T1000 (cell line): ENCODE measurements at regions not wholly inside any gene's neighbourhood (a gene's known extent, or its start where the extent isn't known, plus 50 kb on each side); places are given as distances from the start of the nearest gene placed in this dataset.
"Not testable (repeated sequence)": the region's sequence is repeated elsewhere in the genome, so short reads cannot be mapped to it uniquely, and the experiment has no call there.

Experiments used
- DNase-seq: peaks from one replicate; lab custom pipeline; 2025; ENCODE audit warnings: mixed read lengths; lab: John Stamatoyannopoulos, UW

DNA sequence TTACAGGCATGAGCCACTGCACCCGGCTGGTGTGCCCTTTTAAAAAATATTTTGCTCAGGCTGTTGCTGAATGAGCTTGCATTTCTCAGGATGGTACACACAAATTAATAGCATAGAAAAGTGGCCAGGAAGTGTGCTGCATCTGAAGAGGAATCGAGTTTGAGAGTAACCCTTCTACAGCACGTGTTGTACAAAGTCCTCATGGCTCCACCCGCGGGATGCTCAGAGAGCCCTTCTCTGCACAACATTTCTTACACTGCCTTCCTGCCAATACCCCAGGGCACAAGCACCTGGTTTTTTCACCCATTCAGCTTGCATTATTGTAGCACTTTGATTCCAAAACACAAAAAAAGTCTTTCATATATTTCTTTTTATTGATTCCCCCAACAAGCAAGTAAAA, 90.1 kb upstream of the NEDD4L start:
- no peak for DNase-seq

DNA sequence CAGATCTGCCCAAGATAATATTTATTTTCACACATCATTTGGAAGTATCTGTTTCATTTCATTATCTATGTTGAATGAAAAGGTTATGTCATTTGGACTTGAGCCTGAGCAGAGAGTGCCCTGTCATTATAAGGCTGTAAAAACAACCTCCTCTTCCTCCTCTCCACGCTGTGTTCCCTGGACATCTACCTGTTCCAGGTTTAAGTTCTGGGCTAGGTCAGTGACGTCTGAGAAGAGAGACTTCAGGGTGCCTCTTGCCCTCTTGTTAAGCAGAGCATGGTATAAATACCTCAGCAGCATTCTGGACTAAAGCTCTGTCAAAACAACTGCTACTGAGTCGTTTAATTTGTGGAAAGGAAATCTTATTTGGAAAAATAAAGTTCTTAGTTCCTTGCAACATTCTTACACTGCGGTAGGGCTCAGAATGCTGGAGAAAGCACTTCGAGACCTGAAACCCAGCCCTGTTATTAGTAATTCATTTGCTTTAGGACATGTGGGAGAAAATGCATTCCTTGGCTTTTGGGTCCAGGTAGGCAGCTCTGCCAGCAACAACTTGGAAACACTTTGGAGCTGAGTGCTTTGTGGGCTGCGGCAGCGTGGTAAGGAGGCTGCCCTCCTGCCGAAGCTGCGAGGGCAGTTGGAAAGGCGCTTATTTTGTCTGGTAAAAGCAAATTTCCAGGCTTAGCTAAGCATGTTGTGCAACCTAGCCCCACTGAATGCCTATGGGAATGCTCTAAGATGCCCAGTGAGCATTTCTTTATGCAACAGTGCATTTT, 91.8 kb upstream of the NEDD4L start:
- no peak for DNase-seq

DNA sequence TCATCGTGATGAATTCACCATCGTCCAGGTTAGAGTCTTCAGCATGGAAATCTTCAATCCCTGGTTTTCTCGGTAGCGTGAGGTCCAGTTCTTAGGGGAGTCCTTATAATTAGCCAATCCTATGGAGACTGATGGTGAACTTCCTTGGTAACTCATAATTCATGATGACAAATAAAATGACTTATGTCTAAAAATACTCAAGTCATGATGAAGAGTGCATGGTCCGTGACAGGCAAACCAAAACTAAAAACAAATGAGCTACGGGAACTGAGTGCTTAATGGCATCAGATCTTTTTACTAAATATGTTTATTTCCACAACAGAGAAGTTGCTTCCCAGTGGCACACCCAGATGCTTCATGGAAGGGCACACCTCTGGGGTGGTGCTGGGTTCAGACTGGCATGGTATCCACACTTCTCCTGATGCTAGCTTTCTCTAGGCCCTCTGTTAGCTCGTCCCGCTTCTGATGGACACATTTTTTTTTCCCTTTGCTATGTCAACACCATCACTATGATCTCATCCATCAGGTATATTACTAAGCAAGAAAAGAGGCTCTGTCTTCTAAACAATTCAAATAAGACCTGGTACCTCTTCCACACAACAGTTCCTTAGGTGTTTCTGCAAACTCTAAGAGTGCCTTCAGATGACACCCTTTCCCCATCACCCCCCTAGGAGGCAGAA, 92.8 kb upstream of the NEDD4L start:
- DNase-seq: no peak

DNA sequence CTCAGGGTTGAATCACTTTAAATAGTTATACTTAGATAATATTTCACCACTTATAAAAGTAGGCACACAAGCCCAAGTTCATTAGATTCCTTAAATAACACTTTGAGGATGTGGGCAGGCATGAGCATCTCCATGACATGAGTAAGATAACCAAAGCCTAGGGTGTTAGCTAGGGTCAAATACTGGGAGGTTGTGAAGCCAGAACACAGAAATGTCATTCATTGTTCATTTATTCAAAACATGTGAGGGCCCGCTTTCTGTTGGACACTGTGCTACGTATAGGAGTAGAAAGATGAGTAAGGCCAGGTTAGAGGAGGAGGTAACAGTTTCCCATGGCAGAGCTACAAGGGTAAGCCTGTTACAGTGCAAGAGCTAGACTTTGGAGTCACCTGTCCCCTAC, 93.5 kb upstream of the NEDD4L start:
- DNase-seq: no peak

DNA sequence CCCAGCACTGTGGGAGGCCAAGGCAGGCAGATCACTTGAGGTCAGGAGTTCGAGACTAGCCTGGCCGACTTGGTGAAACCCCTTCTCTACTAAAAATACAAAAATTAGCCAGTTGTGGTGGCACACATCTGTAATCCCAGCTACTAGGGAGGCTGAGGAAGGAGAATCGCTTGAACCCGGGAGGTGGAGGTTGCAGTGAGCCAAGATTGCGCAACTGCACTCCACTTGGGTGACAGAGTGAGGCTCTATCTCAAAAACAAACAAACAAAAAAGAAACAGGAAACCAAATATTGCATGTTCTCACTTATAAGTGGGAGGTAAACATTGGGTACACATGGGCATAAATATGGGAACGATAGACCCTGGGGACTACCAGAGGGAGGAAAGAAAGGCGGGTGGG, 94.7 kb upstream of the NEDD4L start:
- DNase-seq: not testable (repeated sequence)

DNA sequence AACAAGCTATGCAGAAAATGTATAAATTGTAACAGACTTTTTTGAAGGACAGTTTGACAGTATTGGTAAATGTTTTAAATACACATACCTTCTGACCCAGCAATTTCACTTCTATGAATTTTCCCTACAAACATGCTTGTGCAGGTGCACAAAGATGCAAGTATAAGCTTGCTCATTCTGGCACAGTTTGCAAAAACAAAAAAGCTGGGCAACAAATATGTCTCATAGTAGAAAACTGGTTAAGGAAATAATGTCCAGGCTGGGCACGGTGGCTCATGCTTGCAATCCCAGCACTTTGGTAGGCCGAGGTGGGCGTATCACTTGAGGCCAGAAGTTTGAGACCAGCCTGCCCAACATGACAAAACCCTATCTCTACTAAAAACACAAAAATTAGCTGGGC, 96.9 kb upstream of the NEDD4L start:
- no peak for DNase-seq

DNA sequence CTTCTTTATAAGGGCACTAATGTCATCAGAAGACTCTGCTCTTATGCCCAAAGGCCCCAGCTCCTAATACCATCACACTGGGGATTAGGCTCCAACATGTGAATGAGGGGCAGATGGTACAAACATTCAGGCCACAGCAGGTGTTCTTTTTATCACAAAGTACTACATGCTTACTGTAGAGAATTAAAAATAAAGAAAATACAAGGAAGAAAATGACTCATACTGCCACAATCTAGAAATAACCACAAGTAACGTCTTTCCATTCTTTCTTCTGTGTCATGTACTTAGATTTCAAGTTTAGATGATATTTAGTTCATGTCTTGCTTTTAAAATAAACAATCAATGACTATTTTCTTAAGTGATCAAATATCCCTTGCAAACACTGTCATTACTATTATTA, 100.3 kb upstream of the NEDD4L start:
- DNase-seq: no peak

DNA sequence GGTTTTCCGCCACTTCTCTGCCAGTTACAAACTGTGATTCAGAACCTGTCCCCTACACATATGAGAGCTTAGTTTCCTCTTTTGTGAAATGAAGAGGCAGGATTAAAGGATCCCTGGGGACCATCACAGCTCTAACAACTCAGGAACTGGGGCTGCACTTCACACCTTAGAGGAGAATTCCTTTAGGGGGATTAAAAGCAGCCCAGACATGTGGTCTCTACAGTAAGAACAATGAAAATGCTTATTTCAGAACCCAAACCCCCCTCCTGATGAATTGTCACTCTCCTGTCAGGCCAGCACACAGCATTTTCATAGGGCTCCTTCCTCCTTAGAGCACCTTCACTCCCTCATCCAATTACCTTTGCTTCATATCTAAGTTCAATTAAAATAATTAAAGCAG, 101.5 kb upstream of the NEDD4L start:
- DNase-seq: no peak

DNA sequence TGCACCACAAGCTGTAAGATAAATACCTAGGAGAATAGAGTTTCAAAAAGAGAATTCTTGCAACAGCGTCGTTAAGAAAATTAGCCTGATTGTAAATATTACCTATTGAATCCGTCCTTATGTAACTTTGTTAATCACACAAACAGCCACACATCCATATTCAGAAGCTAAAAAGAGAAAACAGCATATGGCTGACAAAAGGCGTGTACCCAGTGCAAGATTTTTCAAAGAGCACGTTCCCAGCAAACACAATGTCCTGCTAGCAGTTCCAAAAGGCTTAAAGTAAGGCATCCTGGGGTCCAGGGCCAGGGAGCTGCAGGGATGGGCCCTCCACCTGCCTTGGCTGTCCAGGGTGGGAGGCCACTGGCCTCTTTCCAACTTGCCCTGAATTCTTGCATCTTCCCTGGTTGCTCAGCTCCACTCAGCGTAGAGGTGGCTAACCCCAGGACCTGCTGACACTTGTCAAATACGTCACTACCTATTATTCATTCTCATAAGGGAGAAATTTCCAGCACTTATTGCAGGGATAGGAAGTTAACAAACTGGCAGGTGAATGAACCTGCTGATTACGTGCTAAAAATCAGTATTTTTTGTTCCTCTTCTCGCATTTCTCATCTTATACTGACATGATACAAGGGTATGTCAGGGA, 102.1 kb upstream of the NEDD4L start:
- no peak for DNase-seq

DNA sequence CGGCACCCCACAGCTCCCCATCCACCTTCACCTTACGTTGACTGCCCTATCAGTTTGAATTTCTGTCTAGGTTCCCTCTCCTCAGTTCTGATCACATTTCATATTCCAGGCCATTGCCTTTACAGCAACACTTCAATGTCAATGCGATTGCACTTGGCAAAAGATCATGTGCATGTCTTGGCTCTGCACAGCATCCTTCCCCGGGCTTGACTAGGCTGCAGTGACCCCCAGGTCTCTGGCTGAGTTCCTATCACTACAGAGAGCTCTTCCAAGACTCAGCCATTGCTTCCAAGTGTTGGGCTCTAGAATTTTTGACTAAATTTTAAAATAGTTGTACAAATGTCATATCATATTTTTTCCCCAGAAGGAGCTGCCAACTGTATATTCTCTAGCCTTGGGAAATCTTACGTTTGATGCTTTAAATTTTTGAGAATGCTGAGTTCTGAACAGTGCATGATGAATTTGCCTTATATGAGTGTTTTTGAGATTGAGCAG, 103.8 kb upstream of the NEDD4L start:
- no peak for DNase-seq

DNA sequence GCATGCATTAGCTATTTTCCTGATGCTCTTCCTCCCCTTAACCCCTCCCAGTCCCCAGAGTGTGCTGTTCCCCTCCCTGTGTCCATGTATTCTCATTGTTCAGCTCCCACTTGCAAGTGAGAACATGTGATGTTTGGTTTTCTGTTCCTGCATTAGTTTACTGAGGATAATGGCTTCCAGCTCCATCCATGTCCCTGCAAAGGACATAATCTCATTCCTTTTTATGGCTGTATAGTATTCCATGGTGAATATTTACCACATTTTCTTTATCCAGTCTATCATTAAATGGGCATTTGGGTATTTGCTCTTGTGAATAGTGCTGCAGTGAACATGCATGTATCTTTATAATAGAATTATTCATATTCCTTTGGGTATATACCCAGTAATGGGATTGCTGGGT, 109.7 kb upstream of the NEDD4L start:
- not testable (repeated sequence) for DNase-seq

DNA sequence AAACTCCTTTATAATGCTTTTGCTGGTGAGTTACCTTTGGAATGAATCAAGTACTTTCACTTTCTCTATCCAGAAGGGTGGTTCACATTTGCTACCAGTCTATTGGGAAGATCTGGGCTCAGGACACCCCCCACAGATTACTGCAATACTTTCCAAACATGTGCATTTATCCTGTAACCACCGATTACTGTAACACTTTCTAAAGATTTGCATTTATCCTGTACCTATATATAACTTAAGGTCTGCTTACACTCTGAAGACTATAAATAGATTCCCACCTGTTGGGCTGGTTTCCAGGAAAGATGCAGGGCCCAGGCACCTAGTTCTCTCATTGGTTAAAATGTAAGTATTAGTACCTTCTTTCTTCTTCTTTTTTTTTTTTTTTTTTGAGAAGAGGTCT, 113.0 kb upstream of the NEDD4L start:
- no peak for DNase-seq

DNA sequence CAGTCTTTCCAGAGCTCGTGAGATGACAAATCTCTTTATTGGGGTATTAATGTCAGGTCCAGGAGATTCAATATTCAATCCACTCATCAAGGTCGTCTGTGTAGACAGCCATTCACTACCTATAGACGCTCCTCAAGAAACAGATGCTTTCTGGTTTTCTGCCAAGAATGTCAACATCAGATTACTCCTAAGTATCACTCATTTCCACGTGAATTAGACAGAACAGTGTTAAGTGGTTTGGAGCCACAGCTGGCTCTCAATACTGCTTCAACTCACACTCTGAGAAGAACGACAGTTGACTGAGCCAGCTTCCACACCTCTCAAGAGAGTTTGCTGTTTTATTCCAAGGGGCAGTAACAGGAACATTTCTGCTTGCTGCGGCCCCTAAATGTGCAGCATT, 113.5 kb upstream of the NEDD4L start:
- DNase-seq: no peak

DNA sequence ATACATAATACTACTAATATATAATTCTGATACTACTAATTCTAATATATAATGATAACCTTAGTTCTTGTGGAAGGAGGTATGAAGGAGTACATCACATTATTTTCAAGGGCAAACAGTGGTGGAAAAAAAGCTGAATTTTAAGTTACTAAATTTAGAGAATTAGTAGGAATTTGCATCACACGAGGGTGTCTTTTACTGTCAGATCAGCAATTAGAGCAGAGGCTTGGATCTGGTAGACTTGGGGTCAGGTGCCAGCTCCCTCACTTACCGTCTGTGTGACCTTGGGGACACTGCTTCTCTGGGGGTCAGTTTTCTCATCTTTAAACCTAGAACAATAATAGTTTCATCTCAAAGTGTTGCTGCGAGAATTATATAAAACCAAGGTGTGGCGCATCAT, 114.1 kb upstream of the NEDD4L start:
- DNase-seq: no peak

DNA sequence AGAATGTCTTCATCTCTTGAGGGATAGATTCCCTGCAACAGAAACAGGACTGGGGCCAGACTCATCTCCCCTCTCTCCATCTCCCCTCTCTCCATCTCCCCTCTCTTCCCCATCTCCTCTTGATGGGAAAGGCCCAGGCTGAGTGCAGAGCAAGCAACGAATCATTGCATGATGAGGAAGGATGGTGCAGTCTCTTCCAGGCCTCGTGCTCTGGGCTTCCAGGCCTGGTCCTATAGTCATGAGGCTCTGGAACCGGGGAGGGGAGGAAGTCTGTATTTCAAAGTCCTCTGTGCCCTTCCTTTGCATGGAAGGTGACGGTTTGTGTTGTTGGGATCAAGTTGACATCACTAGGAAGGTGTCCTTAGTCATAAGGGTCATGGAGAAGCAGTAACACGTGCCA, 115.6 kb upstream of the NEDD4L start:
- no peak for DNase-seq

DNA sequence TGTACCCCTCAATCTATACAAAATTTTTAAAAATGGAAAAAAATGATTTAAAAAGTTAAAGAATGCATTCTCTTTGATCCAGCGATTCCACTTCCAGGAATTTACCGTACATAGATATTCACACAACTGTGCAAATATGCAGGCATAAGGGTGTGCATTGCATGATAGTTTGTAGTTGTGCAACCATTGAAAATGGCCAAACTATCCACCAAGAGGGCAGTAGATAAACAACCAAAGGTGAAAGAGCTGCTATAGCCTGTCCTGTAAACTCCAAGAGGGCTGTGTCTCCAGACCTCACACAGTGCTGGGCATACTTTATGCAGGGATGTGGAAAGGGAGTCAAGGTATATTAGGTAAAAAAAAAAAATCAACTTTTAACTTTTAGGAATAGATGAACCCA, 116.5 kb upstream of the NEDD4L start:
- no peak for DNase-seq

DNA sequence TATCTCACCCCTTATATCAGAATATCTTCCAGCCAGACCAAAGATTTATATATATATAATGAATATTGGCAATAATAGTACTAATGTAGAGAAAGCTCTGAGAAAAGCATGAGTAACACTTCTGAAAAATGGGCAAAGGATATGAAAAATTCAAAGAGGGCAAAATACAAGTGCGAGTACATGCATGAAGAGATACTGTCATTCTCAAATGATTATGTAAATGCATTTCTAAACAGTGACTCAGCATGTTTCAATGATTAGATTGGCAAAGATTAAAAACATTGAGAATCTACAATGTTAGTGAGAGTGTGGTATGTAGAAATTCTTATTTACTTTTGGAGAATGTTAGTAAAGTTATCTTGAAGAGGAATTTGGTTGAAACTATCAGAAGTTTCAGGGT, 118.3 kb upstream of the NEDD4L start:
- no peak for DNase-seq

DNA sequence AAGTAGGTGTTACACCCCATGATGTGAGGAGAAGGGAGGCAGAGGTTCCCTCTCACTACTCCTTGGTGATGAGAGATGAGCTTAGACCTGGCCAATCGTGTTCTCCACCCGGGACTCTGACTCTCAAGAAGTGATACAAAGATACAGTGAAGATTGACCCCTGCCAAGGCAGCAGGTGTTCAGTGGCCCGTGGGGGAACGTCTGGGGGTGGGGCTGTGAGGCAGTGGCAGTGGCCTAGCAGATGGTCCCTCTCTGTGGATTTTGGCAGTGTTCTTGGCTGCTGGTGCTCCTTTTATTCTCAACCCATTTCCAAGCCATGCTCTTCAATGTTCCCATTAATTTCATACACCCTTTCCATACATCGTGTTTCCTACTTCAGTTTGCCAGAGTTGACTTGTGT, 120.4 kb upstream of the NEDD4L start:
- DNase-seq: no peak

DNA sequence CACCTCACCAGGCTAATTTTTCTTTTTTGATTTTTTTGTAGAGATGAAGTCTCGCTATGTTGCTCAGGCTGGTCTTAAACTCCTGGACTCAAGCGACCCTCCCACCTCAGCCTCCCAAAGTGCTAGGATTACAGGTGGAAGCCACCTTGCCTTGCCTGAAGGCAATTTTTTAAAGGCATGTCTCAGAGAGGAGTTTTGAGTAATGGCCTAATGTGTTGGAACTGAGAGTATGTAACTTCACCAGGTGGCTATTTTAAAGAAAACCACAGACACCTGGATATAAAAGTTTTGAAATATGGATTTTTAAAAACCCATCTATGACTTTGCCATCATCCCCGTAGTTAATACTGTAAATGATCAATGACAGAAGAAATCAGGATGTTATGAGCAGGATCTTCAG, 119.8 kb upstream of the ATP8B1 start:
- DNase-seq: no peak

DNA sequence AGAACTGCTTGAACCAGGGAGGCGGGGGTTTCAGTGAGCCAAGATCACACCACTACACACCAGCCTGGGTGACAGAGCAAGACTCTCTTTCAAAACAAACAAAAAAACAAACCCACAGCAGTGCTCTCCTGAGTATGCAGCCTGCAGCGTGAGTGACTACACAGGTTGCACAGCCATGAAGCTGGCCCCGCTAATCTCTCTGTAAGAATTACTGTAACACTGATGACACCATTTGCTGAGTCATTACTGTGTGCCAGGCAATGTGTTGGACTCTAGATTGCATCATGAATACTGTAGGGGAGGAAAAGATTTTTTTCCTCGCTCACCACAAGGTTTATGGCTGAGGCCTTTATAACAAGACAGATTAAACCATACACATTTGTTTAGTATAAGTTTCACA, 118.6 kb upstream of the ATP8B1 start:
- DNase-seq: no peak

DNA sequence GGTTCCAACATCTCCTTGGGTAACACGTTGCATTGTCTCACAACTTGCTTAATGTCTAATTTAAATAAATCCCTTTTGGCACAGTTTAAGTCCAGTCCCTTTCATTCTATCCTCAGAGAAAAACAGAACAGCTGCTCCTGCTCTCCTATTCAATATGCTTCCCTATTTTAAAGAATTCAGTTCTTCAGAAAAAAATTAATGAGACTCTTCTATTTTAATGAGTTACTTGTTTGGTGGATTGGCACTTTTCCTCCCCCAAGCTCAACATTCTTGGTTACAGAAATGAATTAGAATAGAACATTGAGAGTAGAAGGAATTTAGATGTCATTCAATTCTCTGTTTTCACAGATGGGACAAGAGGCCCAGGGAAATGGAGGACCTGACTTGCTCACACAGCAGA, 116.9 kb upstream of the ATP8B1 start:
- DNase-seq: no peak

DNA sequence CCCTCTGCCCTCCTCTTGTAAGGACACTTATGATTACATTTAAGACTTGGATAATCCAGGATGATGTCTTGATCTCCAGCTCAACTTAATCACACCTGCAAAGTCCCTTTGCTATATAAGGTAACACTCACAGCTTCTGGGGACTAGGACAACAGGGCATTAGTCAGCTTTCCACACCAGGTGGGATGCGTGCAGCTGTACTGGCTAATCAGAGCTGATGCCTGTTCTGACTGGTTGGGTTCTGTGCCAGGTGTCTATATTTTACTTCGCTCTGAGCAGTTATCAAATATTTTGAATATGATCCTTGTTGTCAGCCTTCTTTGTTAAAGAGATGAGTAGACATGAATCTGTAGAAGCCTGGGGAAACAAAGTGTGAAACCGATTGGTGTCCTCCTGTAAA, 115.5 kb upstream of the ATP8B1 start:
- DNase-seq: no peak

DNA sequence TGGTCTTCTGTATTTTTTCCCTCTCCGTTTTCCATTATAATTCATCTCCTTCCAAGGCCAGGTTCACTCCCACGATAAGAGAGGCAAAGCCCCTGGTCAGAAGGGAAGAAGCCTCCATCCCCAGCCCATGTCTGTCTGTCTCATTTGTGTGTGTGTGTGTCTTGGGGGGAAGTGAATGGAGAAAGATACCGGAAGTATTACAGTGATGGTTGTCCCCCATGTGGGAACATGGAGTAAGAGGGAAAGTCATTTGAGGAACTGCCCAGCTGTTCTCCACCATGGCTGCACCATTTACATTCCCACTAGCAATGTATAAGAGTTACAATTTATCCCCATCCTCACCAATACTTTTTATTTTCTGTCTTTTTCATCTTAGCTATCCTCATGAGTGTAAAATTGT, 113.6 kb upstream of the ATP8B1 start:
- no peak for DNase-seq
